A673 (cell line): ENCODE measurements at regions not wholly inside any gene's neighbourhood (a gene's known extent, or its start where the extent isn't known, plus 50 kb on each side); places are given as distances from the start of the nearest gene placed in this dataset.

ENCODE experiments used
- BruUV-seq: library from RNA; stranded (reverse); fragments of 400-500 nt; replicated peaks from 2 replicates; lab custom pipeline; 2021; lab: Mats Ljungman, UMichigan
- CTCF ChIA-PET: fragments of 300-600 bp; sonication (Branson Sonifier 250); formaldehyde crosslinking; loops from one replicate; lab custom pipeline; 2022; ENCODE audit warnings: antibody characterized with exemption; lab: Charles Lee
- POLR2A ChIA-PET: fragments of 300-600 bp; sonication (Branson Sonifier 250); formaldehyde crosslinking; loops from one replicate; lab custom pipeline; 2022; ENCODE audit warnings: antibody characterized with exemption; ENCODE audit not compliant: low non-redundant PET; lab: Charles Lee
- DNase-seq: peaks from one replicate; pipeline ENCODE4 v3.0.0-alpha.2; 2015; ENCODE audit warnings: low spot score
- H3K27ac ChIP-seq: fragments of 200-600 bp; sonication (generic); 2 replicates; pipeline ENCODE4 v1.5.1; 2016; ENCODE audit warnings: mixed run types, low read depth, mild to moderate bottlenecking, mixed read lengths, antibody characterized with exemption, low read length; ENCODE audit not compliant: poor library complexity, severe bottlenecking
- H3K27me3 ChIP-seq: fragments of 200-600 bp; sonication (generic); replicated peaks from 2 replicates; pipeline ENCODE4 v1.6.1; 2017; ENCODE audit warnings: mixed run types, low read depth, mild to moderate bottlenecking, mixed read lengths, antibody characterized with exemption, low read length; ENCODE audit not compliant: insufficient read depth, poor library complexity
- H3K36me3 ChIP-seq: fragments of 200-600 bp; sonication (generic); 2 replicates; pipeline ENCODE4 v1.6.1; 2016; ENCODE audit warnings: mixed run types, mild to moderate bottlenecking, mixed read lengths, antibody characterized with exemption, low read length; ENCODE audit not compliant: insufficient read depth, poor library complexity, severe bottlenecking
- H3K4me1 ChIP-seq: fragments of 200-600 bp; sonication (generic); 2 replicates; pipeline ENCODE4 v1.6.1; 2017; ENCODE audit warnings: mixed run types, mild to moderate bottlenecking, mixed read lengths, antibody characterized with exemption, low read length; ENCODE audit not compliant: insufficient read depth, poor library complexity, severe bottlenecking
- H3K4me3 ChIP-seq: fragments of 200-600 bp; sonication (generic); 2 replicates; pipeline ENCODE4 v1.5.1; 2016; ENCODE audit warnings: low read depth, mixed run types, mild to moderate bottlenecking, mixed read lengths, low read length; ENCODE audit not compliant: poor library complexity, severe bottlenecking
- H3K9me3 ChIP-seq: fragments of 200-600 bp; sonication (generic); 2 replicates; pipeline ENCODE4 v1.6.1; 2016; ENCODE audit warnings: mixed run types, low read depth, mild to moderate bottlenecking, mixed read lengths, antibody characterized with exemption, low read length; ENCODE audit not compliant: poor library complexity, severe bottlenecking
- EZH2 ChIP-seq: fragments of 200-600 bp; sonication (generic); IDR thresholded peaks from 2 replicates; pipeline ENCODE4 v1.6.1; 2017; ENCODE audit warnings: borderline replicate concordance, low read depth, mild to moderate bottlenecking, mixed read lengths, antibody characterized with exemption, low read length; ENCODE audit not compliant: poor library complexity, severe bottlenecking
- intact Hi-C: fragments of 100-400 bp; cut with micrococcal nuclease; formaldehyde crosslinking; loops from one replicate; pipeline ENCODE4 v1.10.0; 2022; ENCODE audit not compliant: unreplicated experiment
- TF ChIP-seq, protein P1 (sequence below): fragments of 300-800, 200-600 bp; sonication (generic); conservative IDR thresholded peaks from 2 replicates; pipeline ENCODE4 v1.5.1; 2017; ENCODE audit warnings: low read depth, mild to moderate bottlenecking, antibody characterized with exemption, low read length, moderate library complexity, mixed read lengths

GRCh38 chr11:8759634-8760033 is 77.0 kb downstream of the RPL27A start:
- H3K4me3 ChIP-seq = no peak overlapping the region
- CTCF ChIA-PET = interaction anchor here (0.6 to 1.0 kb wide), 2 partner anchors 51 to 54 kb away, joined by 3 to 4 read pairs; a partner anchor contains a TSS
- no peaks in the 10 kb centered on the region for H3K36me3 ChIP-seq
- H3K9me3 ChIP-seq = no peaks in the 10 kb centered on the region
- no peak overlapping the region for H3K27ac ChIP-seq
- intact Hi-C loops = no loop called here
- no peaks in the 10 kb centered on the region for H3K4me1 ChIP-seq
- H3K27me3 ChIP-seq = no peaks in the 10 kb centered on the region
- POLR2A ChIA-PET = no interaction called here
- no TSS peak for BruUV-seq
- no peak for TF ChIP-seq EZH2
- TF ChIP-seq, protein P1, sequence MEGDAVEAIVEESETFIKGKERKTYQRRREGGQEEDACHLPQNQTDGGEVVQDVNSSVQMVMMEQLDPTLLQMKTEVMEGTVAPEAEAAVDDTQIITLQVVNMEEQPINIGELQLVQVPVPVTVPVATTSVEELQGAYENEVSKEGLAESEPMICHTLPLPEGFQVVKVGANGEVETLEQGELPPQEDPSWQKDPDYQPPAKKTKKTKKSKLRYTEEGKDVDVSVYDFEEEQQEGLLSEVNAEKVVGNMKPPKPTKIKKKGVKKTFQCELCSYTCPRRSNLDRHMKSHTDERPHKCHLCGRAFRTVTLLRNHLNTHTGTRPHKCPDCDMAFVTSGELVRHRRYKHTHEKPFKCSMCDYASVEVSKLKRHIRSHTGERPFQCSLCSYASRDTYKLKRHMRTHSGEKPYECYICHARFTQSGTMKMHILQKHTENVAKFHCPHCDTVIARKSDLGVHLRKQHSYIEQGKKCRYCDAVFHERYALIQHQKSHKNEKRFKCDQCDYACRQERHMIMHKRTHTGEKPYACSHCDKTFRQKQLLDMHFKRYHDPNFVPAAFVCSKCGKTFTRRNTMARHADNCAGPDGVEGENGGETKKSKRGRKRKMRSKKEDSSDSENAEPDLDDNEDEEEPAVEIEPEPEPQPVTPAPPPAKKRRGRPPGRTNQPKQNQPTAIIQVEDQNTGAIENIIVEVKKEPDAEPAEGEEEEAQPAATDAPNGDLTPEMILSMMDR = no peak
- no peak for DNase-seq

DNA sequence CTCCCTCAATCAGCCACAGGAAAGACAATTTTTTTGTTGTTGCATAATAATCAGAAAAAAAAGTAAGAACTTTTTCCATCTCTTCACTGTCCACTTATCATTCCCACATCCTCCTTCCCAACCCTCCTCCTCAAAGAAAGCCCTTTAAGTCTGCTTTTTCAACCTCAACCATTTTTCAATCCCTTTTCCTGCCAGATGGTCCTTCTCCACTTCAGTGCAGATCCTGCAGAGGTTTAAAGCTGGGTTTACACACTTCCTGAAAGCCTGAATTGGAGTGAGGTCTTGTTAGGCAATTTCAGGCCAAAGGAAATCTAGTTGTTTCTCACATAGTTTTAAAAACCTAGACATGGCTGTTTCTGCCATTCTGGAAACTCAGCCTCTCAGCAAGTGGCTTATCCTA is 78.3 kb downstream of the RPL27A start:
- TF ChIP-seq, protein P1 = no peak
- no peak for TF ChIP-seq EZH2
- H3K4me1 ChIP-seq = no peaks in the 10 kb centered on the region
- H3K36me3 ChIP-seq = no peaks in the 10 kb centered on the region
- no peak overlapping the region for H3K27ac ChIP-seq
- H3K9me3 ChIP-seq = no peaks in the 10 kb centered on the region
- POLR2A ChIA-PET = no interaction called here
- no peaks in the 10 kb centered on the region for H3K27me3 ChIP-seq
- H3K4me3 ChIP-seq = no peak overlapping the region
- intact Hi-C loops = no loop called here
- no peak for DNase-seq
- BruUV-seq = no TSS peak
- CTCF ChIA-PET = no interaction called here

GRCh38 chr11:8763070-8763685 is 80.6 kb downstream of the RPL27A start:
- no peak for DNase-seq
- no peak overlapping the region for H3K27ac ChIP-seq
- intact Hi-C loops = no loop called here
- no peaks in the 10 kb centered on the region for H3K27me3 ChIP-seq
- no TSS peak for BruUV-seq
- TF ChIP-seq EZH2 = no peak
- TF ChIP-seq, protein P1 = no peak
- H3K36me3 ChIP-seq = no peaks in the 10 kb centered on the region
- no peaks in the 10 kb centered on the region for H3K4me1 ChIP-seq
- POLR2A ChIA-PET = no interaction called here
- no peak overlapping the region for H3K4me3 ChIP-seq
- CTCF ChIA-PET = no interaction called here
- H3K9me3 ChIP-seq = no peaks in the 10 kb centered on the region
